Left renal pelvis (tissue), 4 donors: ENCODE measurements at regions not wholly inside any gene's neighbourhood (a gene's known extent, or its start where the extent isn't known, plus 50 kb on each side); places are given as distances from the start of the nearest gene placed in this dataset.
"Not testable (repeated sequence)": the region's sequence is repeated elsewhere in the genome, so short reads cannot be mapped to it uniquely, and the experiment has no call there.

ENCODE experiments used
- DNase-seq, 4 donors: peaks; one replicate each; pipeline ENCODE4 v3.0.0-alpha.2; 2013; ENCODE audit warnings: low read depth in 4 of 4, low spot score in 3 of 4

DNA sequence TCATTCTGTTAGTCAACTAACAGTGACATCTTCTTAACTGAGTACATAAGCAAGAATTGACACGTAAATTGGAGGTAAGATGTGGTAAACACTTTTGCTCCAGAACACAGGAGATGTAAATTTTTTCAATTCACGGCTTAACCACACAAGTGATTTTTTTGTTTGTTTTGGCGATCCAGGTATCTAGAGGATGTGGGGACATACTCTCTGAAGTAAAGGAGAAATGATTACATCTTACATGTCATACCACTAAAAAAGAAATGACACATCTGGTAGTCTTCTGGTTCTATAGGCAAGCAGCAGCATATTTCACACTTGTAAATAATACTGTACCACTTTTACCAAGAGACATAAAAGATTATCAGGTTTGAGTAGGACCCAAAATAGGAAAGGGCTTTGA lies 200.3 kb upstream of the ZWINT start:
- DNase-seq = no peak

DNA sequence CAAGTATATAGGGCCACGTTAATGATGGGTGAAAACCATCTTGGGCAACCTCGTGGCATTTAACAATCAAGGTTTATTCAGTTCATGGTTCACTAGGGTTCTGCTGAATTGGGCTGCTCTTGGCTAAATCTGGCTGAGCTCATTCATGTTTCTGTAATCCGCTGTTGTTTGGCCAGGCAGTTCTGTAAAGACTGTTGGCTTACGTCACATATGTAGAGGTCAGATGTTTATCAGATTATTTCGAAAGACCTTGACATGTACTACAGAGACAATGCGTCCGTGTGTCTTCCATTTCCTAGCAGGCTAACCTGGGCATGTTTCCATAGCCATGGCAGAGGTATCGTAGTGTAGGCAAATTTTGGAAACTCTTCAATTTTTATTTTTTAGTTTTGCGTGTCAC lies 190.0 kb upstream of the ZWINT start:
- no peak for DNase-seq

- DNase-seq = no peak
Measured at GRCh38 chr10:56547163-56547562, 186.1 kb upstream of the ZWINT start.

DNA sequence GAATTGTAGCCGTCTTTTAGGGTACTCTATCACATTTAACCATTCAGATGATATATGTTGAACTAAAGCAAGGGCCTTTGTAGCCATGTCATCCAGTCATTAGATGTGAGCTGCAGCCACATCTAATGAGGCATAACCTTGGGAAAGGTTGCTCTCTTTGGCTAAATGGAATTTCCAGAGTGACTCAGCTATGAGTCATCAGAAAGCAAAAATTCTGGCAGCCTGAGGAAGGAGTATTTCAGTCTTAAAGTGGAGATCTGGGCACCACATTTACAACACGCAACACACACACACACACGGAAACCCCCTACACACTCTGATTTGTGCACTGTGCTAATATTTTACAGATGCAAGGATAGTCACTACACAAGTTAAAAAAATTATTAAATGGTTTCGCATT lies 176.9 kb upstream of the ZWINT start:
- no peak for DNase-seq

GRCh38 chr10:56522166-56522565 lies 161.1 kb upstream of the ZWINT start:
- no peak for DNase-seq

DNA sequence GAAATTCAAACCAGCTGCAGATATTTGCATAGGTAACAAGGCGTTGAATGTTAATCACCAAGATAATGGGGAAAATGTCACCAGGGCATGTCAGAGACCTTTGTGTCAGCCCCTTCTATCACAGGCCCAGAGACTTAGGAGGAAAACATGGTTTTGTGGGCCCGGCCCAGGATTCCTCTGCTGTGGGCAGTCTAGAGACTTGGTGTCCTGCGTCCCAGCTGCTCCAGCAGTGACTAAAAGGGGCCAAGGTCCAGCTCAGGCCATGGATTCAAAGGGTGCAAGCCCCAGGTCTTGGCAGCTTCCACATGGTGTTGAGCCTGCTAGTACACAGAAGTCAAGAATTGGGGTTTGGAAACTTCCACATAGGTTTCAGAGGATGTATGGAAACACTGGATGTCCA lies 147.5 kb upstream of the ZWINT start:
- DNase-seq = no peak

- no peak for DNase-seq
Measured at GRCh38 chr10:56507033-56507432, 146.0 kb upstream of the ZWINT start.

DNA sequence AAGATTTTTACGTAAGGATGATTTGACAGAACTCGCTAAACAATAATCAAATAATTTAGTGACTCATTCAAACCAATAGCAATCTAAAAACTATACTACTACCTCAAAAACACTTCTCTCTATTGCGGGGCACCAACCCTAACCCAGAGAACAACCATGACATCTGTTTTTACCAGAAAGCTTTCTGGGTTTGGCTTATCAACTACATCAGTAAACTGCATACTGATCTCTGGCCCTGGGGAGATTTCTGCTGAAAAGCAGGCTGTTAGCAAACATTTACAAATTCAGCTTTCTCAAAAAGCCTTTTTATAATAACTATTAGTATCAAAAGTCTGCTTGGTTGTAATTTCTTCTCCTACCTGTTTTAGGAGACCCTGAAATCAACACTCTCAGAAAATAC lies 144.5 kb upstream of the ZWINT start:
- no peak for DNase-seq

DNA sequence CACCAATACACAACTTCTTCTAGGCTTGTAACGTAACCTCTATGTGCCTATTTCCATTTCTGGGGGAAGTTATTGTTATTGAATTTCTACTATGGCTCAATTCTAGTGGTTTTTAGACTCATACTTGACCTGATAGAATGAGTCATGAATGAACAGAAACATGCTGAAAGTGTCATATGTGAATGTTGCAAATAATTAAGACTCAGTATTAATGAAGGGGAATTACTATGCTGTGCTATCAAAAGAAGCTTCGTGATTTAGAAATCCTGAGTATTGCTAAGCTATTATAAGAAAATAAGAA lies 135.1 kb upstream of the ZWINT start:
- no peak for DNase-seq

GRCh38 chr10:56487746-56488145 lies 126.7 kb upstream of the ZWINT start:
- DNase-seq = no peak

- DNase-seq = no peak
Measured at GRCh38 chr10:56481521-56482091, 120.5 kb upstream of the ZWINT start.

DNA sequence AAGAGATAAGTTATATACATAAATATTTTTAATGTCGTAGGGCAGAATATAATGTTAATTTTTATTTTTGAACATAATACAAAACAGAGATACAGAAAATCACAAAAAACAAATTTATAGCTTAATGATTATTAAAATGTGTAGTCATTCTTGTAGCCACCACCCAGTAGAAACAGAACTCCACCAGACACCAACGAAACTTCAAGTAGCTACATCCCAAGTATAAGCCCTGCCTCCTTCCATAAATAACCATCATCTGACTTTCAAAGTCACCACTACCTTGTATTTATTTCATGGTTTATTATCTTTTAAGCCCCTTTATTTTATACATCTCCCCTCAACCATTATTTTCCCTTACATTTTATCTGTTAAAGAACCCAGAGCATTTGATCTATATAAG lies 111.9 kb upstream of the ZWINT start:
- no peak for DNase-seq

DNA sequence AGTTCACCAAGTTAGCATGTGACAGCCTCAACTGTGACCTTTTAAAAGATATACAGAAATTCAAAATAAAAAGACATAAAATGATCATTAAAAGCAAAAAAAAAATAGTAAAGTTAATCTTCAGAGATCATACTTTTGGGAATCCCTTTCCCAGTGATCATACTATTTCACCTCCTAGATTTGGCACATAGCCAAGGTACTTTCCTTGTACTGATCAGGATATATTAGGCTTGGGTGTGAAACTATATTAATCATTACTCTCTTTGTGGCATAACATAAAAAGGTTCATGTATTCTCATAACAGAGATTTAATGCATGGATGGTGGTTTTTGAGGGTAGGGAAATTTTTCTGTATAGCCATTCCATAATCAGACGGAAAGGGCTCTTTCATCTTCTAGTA lies 109.6 kb upstream of the ZWINT start:
- DNase-seq = no peak

DNA sequence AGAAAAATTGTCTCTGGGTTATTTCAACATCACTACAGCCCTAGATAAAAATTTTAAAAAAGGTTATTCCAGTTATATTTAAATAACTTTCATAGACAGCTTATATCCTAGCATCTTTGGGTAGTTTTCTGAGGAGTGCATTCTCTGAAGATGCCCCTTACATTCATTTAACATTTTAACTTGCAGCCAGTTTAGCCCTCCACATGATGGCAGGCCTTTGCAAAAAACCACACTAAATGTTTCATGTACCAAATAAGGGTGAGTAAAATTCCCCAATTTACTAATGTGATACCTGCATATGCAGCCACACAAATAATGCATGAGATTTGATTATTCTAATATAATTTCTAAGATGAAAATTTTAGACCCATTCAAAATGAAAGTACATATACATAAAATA lies 108.4 kb upstream of the ZWINT start:
- DNase-seq = no peak

- no peak for DNase-seq
Measured at GRCh38 chr10:56466005-56466404, 104.9 kb upstream of the ZWINT start.

DNA sequence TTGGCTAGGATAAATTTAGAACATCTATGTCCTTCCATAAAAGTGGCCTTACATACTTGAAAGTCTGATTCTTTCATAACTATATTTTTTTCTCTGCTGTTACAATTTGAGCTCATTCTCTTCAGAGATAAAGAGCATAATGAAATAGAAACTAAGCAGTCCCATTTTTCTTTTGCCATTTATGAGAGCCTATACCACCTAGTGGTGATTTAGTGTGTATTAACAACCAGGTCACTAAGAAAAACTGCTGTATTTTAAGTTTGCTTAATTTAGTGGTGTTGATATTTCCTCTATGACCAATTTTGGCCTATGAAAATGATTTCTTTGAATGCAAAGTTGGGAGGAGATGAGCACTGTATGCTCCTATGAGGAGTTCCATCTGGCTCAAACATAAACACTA lies 88.7 kb upstream of the ZWINT start:
- no peak for DNase-seq

- not testable (repeated sequence) for DNase-seq
Measured at GRCh38 chr10:56447613-56448012, 86.6 kb upstream of the ZWINT start.

GRCh38 chr10:56441337-56441736 lies 80.3 kb upstream of the ZWINT start:
- DNase-seq = not testable (repeated sequence)
